Ecto neural progenitor cell (in vitro differentiated cells): ENCODE measurements at regions not wholly inside any gene's neighbourhood (a gene's known extent, or its start where the extent isn't known, plus 50 kb on each side); places are given as distances from the start of the nearest gene placed in this dataset.

Source experiments
- DNase-seq: peaks from one replicate; pipeline ENCODE4 v3.0.0-alpha.2; 2018; ENCODE audit warnings: low spot score

DNA sequence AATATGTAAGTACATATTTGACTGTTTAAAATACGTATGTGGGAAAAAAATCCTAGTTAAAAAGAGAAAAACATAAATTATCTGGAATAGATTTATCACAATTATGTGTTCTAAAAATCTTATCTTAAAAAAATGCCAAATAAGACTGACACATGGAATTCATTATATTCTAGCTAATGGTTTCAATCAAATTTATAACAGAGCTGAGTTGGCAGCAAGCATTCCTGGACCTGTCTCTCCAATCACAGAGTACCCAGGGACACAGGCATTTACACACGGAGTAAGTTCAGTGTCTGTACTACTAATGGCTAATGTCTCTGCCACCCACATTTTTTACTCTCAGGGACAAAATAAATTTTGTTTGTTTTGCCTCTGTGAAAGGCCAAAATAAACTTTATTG lies 122.3 kb downstream of the RPS12 start:
- no peak for DNase-seq

DNA sequence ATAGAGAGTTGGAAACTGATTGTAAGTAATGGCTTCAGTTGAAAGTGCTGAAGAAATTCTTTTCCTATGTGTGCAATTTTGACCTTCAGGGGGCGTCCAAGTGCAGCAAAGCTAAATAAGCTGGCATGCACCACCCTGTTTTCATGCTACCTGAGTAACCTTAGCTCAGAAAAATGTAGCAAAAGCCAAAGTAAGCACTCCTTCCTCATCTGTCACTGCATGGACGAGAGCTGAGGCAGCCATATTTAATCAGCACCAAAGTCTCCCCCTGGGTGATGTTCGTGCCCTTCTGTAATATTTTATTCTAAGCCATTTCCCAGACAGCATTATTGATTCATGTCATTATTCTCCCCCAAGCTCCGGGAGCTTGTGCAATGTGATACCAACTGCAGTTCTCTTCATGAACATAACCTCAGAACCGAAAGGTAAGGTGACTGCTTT lies 123.1 kb downstream of the RPS12 start:
- no peak for DNase-seq

DNA sequence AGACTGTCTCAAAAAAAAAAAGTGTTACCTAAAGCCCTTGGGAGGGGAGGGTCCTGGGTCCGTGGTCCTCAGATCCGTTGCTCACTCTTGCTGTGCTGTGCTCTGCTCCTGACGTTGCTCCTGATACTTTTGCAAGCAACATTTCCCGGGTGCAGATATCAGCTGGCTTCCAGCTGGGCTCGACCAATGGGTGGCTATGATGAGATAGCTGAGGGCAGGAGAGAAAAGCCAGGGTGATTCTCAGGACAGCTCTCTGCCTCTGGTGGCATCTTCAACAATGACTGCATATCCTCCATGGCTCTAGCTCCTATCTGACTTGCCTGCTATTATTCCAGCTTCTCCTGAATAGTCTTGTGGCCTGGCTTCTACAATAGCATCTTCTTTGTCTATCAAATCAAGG lies 134.5 kb downstream of the RPS12 start:
- DNase-seq, result no peak

DNA sequence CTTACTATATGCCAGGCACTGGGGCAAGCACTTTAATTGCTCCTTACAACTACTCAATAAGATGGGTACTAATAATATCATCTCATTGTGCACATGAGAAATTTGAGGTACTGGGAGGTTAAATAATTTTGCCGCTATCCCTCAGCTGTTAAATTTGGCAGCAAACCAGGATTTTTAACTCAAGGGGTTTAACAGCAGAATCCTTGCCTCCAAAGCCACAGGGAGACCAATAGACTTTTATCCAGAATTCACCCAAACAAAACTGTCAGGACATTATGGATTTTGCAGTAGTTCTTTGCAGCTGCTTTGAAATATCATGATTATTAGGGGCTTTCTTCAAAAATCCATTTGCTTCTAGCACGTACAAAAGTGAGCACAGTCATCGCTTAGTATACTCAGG lies 136.2 kb downstream of the RPS12 start:
- no peak for DNase-seq

DNA sequence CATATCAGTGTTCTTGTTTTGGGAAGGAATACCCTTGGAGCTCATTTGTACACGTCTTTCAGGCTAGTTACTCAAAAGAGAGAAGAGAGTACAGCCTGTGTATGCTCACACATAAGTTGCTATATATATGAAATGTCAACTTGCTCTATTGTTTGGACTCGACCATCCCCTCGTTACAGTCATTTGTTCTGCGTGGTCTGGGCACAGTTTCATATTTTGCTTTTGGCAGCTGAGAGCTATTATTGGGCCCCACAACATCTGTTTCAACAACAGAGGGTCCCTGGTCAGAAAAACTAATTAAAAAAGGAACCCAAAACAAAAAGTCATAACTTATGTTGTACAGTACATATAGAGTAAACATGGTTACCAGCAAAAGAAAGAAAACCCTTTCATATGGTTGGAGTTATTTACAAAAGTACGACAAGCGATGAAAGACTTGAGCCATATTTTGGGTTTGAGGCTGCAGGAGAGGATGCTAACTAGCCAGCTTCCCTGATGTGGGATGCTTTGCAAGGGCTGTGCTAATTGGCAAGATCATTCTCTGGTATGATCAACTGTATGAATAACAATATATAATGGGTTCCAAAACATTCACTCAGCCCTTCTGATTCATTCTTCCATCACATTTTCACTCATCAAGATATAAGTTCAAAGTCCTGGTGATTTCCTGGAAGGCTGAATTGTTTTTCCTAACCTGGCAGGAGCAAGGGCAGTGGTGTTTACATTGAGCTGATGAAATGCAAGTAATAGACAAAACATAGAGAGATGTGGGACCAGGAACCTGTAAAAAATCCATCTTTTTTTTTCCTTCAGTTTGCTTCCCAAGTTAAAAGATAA lies 137.9 kb downstream of the RPS12 start:
- no peak for DNase-seq

DNA sequence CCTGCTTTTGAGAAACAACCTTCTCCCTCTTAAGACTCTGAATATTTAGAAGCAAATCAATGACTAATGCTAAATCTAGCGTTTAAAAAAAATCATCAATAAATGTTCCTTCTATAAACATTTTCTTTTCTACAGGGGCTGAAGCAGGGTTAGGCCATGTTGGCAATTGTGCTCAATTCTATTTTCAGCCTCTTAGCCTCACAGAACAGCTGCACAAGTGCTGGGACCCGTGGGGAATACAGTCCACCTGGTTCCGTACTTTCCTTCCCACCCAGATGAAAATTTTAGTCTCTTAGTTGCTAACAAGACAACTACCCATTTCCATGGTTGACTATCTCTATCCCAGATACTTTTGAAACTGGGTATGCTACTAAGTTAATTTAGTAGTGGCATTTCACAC lies 138.6 kb downstream of the RPS12 start:
- DNase-seq, result no peak

DNA sequence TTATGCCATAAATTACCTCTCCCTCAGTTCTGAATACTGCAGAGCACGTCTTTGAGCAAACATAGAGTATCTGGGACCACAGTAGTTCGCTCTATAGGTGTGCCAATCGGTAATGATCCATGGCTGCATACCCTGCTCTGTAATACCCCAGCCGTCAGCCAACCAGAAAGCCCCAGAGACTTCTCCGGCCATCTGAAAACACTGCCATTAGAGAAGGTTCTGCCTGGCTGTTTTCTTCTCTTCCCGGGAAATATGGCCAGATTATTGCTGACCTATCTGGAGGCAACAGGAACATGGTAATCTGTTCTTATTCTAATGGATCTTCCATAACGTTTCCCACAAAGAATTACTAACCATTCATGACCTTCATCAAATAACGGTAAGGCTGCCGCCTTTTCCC lies 139.9 kb downstream of the RPS12 start:
- no peak for DNase-seq

DNA sequence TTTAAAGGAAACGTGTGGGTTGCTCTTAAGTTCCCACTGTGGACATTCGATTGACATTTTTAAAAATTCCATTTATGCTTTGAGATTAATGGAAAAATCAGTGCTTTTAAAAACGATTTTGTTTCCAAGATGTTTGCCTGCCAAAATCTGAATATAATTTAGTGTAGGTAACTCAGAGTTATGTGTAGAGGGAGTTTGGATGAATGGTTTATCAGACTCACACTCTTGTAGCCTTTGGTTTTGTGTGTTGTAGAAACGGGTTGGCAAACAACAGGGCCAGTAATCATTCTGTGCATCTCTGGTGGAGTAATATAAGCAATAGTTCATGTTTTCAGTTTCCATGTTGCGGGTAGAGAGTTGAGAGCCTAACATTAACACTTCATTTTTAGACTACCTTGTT lies 140.6 kb downstream of the RPS12 start:
- DNase-seq, result no peak

DNA sequence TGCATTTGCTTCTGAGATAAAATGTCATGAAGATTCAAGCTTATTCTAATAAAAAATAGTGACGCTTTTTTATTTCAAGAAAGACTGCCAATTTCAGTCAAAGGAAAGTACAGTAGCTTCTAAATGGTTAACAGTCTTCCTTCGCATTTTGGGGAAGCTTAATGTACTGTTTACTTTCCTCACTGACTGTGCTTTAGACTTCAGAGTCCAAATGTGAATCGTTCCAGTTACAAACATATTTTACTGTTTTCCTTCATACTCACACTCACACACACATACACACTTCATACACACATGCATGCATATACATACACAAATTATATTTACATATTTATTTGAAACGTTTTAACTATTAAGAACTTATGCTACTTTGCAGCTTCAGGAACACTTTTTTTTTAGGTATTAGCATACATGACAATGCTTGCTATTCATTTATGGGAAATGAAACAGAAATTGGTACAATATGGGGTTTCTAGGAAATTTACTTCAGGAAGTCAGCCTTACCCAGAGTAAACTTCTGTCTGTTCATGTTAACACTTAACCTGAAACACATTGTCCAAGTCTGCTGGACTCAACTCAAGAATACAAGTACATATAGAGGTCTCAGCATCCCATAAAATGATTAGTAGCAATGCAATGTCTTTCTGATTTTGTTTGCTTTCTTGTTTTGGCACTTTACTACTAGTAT lies 145.4 kb downstream of the RPS12 start:
- DNase-seq, result no peak

DNA sequence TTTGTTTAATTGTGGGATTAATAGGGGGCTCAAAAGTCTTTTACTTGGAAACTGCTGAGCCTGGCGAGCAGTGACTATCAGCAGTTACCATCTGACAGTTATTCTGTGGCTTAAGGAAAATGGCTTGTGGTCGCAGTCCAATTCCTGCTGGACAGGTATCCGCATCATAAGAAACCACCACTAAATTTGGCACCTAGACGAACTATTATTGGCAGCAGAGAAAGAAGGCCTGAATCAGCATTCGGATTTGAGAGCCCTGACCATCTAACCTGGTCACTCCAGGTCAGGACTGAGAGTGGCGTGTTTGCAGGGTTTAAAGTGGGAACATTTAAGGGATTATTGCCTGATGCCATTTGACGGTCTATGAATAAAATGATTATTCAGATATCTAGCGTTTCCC lies 146.4 kb downstream of the RPS12 start:
- DNase-seq, result no peak

DNA sequence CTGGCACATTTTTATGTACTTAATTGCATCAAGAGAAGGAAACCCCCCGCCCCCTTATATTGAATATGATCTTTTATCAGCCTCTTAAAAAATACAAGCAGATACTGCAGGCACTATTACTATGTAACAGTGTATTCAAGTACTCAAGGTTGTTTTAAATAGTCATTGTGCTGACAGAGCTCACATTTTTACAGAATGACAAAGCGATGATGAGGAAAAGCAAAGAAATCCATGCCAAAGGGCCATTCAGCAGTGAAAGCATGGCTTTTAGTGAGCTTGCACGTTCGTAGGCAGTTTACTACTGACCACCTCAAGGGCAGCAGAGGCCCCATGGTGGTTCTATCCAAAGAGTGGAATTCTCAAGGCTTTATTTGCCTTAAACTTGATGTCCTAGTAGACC lies 146.8 kb downstream of the RPS12 start:
- DNase-seq, result no peak

DNA sequence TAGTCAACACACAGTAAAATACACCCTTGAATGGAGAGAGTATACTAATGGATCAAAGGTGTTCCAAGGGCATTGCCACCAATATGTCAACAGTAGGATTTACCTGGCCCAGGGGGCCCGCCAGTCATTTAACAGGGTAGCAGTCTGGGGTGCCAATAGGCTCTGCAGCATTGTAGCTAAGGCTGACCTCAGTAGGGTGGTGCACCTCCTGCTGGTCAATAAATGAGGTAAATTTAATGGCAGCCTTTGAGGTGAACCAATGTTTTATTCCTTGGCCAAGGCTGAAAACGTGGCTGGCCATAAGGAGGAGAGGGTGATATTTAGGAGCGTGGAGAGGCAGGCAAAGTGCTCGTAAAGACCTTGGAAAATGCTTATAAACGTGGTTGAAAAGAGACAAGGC lies 147.2 kb downstream of the RPS12 start:
- DNase-seq, result no peak

DNA sequence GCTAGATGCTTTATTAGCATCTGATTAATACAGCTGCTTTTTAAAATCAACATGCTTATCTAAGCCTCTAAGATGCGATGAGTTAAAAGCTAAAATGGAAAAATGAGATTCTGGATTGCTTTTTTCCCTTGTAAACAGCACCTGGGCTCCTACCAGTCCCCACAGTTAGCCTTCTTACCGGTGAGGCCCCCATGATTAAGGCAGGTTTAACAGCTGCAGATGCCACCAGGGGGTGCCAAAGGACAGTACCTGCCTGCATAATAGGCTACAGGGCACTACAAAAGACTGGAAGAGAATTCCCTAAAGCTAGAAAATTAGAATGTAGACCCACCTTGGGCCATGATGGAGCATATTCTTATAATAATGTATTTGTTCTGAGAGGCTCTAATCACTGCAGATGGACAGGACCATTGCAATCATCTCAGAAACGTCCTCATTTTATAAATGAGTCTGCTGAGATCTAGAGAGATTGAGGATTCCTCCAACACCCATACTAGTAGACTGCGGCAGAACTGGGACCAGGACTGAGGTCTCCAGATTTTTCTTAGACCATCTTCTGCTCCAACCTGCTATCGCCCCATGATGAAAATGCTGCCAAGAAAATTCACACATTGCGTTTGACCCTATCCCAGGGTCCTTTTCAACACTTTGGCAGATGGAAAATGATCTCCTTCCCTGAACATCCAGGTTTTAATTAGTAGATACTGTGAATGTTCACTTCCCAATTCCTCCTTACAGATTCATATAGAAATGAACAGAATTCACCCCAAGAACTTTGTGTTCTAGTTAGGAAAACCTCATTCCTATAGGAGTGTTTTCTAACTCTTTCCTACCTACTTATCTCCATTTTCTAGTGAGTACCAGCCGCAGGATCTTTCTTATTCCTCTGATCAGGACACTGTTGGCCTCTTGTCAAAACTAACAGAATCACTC lies 148.8 kb downstream of the RPS12 start:
- DNase-seq, result peak; percentile 77

DNA sequence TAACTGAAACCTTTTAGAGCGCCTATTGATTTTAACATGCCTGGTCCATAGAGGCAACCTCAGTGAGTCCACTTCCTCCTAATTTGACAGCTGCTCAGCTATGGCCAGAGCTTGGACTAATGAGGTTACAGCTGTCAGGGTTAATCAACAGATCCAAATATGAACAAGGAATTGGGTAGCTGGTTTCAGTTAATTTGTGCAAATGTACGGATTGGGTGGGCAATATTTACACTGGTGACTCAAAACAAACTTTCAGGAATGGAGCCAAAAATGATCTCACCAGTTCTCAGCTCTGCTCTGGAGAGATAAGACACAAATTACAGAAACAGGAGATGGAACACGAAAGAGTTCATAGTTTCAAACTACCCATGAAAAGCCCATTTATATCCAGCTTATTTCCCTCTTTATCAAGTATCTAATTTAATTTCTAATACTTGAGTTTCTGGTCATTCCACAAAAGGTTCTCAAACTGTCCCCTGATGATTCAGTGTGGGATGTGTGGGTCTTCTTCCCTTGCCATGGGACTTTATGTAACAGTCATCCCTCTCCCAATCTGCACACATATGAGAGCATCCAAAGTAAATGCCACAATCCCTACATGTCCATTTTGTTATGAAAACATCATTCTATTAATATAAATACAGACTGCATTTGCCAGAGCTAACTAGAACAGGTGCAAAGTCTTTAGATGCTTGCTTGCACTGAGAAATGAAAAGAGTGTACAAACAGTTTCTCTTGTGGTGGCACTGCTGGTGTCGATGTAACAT lies 149.9 kb downstream of the RPS12 start:
- no peak for DNase-seq

DNA sequence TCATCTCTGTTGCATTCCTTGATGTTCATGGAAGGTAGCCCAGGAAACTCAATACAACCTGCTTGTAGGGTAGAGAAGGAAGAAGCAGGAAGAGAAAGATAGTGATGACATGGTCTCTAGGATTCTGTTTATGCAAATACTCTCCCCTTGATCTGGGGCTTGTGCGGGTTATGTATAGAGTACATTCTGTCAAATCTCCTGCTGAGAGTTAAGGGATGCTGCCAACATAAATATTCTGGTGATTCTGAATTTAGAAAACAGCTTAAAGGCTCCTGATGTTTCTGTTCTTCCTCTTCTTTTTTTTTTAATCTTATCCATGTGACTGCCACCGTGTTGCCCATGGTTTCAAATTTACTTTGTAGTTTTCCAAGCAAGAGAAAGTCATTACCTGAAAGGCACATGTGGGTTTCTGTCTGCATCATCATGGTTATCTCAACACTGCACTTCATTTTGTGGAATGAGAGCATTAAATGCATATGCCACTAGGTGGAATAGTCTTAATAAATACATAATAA lies 150.6 kb downstream of the RPS12 start:
- no peak for DNase-seq

DNA sequence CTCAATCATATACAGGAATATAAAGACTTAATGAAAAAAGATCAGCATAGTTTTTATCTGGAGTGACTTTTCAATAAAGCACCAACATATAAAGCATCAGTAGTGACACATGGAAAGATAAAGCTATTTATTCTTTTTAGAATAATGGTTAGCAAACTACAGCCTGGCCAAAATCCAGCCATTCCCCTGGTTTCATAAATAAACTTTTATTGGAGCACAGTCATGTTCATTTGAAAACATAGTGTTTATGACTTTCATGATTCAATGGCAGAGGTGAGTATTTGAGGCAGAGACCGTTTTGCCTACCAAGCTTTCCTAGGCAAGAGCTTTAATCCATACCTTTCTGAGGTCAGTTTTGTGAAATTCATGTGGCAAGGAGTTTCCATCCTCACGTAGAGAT lies 153.5 kb downstream of the RPS12 start:
- no peak for DNase-seq

DNA sequence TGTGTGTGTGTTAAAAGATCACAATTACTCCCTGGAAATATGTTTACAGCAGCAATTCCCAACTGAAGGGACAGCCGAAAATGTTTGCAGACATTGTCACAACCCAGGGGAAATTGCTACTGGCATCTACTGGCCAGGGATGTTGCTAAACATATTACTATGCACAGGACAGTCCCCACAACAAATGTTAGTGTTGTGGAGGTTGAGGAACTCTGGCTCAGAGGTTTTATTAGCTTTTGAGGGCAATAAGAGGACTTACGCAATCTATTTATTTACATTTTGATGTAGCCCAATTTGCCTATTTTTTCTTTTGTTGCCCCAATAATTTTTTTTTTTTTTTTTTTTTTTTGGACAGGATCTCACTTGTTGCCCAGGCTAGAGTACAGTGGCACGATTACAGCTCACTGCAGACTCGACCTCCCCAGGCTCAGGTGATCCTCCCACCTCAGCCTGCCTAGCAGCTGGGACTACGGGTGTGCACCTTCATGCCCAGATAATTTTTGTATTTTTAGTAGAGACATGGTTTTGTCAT lies 154.1 kb downstream of the RPS12 start:
- DNase-seq, result no peak

DNA sequence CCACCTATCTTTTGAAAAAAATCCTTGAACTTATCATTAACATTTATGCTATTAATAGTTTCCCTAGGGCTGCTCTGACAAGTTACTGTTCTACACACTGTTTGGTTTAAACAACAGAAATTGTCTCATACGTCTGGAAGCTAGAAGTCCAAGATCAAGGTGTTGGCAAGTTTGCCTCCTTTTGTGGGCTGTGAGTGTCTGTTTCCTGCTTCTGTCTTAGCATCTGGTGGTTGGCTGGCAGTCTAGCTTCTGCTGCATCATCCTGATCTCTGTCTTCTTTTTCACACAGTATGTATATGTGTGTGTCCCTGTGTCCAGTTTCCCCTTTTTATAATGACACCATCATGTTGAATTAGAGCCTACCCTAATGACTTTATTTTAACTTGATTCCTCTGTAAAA lies 154.8 kb downstream of the RPS12 start:
- no peak for DNase-seq

DNA sequence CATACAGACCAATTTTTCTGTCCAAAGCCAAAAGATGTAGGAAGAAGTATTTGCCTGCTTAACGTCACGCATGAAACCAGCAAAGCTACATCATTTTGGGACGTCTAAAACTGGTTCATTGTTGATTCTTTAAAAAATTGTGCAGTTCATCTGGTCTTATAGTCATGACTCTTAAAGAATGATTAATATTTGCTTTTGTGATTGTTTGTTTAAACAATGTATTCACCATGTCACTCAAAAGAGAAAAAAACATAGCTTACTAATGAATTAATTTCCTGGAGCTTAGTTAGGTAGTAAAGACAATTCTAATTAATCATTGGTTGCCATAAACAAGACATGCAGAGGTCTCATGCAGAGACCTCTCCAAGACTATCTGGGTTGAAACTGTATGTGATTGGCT lies 157.3 kb downstream of the RPS12 start:
- no peak for DNase-seq

DNA sequence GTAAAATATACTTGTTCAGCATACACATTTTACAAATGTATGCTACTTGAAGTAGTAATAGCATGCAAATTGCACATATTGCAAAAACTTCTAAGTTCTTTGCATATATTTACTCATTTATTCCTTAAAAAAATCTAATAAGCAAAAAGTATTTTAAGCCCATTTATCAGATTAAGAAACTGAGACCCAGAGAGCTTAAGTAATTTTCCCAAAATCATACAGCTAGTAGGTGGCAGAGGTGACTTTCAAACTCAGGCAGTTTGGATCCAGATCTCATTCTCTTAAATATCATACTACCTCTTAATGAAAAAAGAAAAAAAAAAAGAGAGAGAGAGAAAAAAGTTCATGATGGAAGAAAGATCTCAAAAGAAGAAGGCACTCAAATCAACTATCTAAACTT lies 157.9 kb downstream of the RPS12 start:
- no peak for DNase-seq

DNA sequence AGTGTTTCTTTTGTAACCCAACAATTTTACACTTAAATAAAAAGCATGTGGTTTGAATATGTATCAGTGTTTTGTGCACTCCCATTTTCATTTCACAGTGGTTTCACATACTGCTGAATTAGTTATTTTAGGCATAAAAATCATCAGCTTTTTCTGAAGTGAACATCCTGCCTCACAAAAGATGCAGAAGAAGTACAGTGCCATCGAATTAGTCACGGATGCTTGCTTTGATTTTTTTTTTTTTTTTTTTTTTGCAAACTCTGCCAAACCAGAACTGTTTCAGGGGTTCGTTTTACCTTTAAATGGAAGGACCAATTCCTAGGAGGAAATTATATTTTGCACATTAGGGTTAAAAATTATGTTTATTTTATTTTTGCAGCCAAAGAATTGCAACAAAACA lies 158.6 kb downstream of the RPS12 start:
- DNase-seq, result no peak
